AML-193 (cell line): ENCODE measurements at regions not wholly inside any gene's neighbourhood (a gene's known extent, or its start where the extent isn't known, plus 50 kb on each side); places are given as distances from the start of the nearest gene placed in this dataset.
"Not testable (repeated sequence)": the region's sequence is repeated elsewhere in the genome, so short reads cannot be mapped to it uniquely, and the experiment has no call there.

Experiments used
- DNase-seq, 2 experiments: peaks; one replicate each; lab custom pipeline; 2025; lab: John Stamatoyannopoulos, UW

DNA sequence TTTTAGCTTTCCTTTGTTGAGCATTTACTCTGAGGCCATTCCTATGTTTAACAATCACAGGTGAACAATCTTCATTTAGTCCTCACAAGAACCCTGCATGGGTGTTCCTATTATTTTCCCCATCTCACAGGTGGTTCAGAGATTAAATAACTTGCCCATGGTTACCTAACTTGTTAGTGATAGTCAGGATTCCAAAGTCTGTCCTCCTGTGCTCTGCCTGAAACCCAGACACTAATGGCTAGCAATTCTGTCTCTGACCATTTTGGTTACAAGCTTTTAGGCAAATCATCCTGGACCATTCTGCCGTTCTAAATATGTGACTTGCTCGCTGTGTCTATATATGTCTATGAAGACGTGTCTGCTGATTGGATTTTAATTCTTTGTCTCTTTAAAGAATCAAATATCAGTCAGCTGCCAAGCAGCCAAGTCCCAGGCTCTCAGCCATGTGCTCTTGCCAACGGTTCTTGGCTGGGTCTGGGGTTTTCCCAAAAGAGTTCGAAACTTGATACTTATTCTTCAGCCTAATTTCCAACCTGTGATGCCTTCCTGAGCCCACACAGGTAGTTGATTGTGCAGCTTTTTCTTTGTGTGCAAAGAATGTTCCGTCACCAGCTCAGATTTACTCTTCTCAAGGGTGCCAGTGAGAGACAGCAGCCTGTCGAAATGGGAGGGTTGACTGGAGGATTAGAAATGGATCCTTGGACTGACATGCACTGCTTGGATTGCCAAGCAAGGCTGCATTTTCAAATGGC lies 121.7 kb downstream of the NREP start:
- no peak for DNase-seq

DNA sequence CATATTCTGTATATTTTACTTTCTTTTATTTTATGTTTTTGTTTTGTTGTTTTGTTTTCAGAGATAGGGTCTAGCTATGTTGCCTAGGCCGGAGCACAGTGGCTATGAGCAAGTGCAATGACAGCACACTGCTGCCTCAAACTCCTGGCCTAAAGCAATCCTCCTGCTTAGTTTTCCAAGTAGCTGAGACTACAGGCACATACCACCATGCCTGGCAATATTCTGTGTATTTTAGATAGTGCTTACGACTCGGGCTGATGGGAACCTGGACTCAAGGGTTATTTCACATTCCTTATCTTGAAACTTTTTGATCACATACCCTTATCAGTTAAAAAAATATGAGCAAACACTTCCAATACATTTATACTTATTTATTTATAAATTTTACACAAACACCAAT lies 119.0 kb upstream of the STARD4 start:
- DNase-seq: no peak

DNA sequence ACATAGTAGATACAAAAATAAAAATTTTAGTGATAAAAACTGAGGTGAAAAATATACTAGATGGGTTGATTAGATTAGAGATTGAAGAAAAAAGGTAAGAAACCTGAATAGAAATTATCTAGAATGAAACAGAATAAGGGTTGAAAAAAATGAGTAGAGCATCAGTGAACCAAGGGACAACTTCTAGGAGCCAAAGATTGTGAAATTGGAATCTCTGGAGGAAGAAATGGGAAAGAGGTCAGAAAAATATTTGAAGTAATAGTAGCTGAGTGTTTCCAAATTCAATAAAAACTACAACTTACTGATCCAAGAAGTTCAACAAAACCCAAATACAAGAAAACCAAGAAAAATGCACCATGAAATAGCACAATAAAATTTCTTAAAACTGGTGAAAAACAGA lies 116.6 kb upstream of the STARD4 start:
- no peak for DNase-seq

DNA sequence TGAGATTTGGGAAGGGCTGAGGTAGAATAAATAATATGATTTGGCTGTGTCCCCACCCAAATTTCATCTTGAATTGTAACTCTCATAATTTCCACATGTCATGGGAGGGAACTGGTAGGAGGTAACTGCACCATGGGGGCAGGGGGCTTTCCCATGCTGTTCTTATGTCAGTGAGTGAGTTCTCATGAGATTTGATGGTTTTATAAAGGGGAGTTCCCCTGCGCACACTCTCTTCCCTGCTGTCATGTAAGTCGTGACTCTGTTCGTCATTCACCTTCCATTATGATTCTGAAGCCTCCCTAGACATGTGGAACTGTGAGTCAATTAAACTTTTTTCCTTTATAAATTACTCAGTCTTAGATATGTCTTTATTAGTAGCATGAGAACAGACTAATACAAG lies 115.5 kb upstream of the STARD4 start:
- no peak for DNase-seq

DNA sequence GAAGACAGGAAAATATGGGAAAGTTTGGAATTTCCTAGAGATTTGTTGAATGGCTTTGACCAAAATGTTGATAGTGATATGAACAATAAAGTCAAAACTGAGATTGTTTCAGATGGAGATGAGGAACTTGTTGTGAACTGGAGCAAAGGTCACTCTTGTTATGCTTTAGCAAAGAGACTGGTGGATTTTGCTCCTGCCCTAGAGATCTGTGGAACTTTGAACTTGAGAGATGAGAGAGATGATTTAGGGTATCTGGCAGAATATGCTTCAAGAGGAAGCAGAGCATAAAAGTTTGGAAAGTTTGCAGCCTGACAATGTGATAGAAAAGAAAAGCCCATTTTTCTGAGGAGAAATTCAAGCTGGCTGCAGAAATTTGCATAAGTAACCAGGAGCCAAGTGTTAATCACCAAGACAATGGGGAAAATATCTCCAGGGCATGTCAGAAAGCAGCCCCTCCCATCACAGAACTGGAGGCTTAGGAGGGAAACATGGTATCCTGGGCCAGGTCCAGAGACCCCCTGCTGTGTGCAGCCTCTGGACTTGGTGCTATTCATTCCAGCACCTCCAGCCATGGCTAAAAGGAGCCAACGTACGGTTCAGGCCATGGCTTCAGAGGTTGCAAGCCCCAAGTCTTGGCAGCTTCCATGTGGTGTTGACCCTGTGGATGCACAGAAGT lies 114.3 kb upstream of the STARD4 start:
- DNase-seq: no peak

DNA sequence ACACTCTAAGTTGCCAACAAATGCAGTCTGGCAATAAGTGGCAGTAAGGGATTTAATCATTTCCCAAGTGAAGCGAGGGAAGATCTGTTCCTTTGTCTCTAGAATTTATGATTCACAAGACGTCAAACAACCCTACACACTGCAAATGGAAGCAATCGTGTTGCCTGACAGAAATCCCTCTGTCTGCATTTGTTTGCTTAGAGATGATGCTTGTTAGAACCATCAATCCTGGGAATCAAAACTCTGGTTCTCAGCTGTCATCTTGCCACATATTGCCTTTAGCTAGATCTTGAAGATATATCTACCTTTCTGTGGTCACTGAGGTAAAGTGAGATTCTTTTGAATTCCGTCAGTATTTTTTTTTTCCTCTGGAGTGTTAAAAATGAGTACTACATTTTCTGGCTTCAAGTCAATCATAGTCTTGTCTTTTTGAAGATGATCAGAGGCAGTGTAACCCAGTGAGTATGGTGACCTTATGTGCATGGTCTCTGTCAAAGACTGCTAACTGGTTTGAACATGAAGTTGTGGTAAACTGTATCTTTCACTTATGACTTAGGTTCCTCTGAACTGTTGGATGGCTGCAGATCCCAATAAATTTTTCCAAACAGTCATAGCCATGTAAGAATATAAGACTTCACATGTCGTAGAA lies 106.4 kb upstream of the STARD4 start:
- no peak for DNase-seq

DNA sequence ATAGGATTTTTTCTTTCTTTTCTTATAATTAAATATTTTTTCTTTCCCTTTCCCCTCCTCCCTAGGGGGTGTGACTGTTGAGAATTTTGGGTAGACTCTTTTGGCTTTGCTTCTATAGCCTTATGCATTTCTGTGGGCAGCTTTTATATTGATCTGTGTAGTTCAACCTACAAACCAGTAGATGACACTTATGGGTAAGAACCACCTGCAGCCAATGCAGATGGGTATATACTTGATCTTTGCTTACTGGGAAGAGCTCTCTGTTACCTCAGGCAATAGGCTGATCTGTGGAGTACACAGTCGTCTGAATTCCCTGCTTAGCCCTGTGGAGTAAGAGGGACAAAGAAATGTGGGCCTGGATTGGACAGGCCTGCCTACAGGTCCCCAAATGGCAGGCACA lies 102.7 kb upstream of the STARD4 start:
- DNase-seq: no peak

DNA sequence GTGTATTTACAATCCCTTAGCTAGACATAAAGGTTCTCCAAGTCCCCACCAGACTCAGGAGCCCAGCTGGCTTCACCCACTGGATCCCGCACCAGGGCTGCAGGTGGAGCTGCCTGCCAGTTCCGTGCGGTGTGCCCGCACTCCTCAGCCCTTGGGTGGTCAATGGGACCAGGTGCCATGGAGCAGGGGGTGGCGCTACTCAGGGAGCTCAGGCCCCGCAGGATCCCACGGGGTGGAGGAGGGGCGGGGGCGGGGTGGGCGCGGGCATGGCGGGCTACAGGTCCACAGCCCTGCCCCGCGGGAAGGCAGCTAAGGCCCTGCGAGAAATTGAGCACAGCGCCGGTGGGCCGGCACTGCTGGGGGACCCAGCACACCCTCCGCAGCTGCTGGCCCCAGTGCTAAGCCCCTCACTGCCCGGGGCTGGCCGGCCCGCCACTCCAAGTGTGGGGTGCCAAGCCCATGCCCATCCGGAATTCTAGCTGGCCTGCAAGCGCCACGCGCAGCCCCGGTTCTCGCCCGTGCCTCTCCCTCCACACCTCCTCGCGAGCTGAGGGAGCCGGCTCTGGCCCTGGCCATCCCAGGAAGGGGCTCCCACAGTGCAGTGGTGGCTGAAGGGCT lies 99.8 kb upstream of the STARD4 start:
- not testable (repeated sequence) for DNase-seq

DNA sequence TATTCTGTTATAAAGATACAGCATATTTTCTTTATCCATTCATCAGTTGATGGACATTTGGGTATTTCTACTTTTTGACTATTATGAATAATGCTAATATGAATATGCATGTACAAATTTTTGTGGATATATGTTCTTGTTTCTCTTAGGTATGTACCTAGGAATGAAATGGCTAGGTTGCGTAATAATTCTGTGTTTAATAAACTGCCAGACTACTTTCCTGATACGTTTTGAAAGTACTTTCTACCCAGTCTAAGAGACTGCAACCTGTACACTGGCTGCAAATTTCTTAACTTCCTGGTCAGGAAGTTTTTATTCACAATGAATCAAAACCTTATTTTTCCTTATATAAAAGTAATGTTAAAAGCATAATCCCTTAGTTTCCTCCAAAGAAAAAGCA lies 93.9 kb upstream of the STARD4 start:
- DNase-seq: no peak

DNA sequence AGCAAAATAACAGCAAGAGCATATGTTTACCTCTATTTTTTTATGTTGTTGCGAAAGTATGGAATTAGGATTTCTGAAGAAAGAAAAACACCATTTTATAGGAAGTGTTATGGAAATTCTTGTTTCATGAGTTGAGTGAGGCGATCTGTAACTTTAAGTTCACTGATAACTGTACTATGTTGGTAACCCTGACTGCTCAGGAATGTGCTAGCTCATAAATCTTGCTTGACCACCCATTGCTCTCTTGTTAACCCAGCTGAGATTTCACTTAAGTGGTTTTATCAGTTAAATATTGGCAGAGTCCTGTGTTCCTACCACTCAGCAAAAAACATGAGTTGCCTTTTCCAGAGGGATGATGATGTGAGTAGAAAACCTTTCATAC lies 91.1 kb upstream of the STARD4 start:
- no peak for DNase-seq

DNA sequence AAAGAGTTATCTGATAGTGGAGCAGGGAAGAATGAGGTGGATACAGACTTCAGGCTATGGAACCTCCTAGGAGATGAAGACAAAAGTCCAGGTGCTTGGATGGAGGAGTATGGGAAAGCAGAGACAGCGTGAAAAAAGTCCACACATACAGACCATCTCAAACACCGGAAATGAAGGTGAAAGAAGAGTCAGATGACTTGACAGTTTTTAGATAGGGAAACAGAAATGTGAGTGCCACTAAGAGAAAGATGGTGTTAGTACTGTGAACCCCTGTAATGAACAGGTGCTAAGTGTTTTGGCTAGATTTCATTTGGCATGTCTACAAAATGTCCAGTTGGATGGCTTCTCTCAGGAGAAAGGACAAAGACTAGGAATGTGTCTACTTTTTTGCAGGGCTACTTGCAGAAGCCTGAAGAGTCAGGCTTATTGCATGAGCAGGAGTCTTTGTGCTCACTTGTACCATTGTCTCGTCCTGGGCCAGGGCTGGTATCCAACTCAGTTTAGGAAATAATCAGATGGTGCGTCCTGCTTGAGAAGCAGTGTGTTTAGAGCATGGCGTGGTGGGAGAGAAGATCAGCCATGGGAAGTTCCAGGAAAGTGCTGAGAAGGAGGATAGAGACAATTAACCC lies 90.6 kb upstream of the STARD4 start:
- no peak for DNase-seq

DNA sequence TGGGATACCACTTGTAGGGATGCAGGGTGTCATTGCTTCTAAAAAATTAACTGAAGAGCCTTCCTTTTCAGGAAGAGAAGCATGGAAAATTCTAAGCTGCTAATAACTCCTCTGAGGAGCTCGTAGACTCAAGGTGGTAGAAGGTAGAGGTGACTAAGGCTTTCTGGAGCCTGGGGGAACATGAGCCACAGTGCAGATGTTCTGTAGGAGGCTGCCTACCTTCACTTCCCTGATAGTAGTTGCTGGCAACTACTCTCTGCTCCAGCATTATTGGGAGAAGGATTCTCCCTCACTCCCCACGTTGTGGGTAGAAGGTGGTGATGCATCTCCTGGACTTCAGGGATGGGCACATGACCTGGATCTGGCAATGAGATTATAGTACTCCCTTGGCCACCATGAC lies 86.7 kb upstream of the STARD4 start:
- DNase-seq: no peak

DNA sequence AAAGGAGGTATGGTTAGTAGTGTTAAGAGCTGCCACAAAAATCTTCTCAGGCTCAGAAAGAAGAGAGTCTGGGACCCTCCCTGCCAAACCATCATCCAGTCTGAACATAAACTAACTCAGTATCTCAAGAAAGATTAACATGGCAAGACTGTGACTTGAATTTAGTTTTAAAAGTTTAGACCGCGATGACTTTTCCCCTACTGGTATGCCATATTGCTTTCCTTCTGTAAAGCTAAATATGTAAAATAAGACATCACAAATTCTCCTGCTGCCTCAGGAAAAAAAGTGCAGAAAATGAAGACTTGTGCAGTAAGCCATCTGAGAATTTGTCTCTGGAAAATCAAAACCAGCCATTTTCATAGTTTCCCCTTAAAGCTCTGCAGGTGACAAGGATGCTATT lies 85.2 kb upstream of the STARD4 start:
- no peak for DNase-seq

DNA sequence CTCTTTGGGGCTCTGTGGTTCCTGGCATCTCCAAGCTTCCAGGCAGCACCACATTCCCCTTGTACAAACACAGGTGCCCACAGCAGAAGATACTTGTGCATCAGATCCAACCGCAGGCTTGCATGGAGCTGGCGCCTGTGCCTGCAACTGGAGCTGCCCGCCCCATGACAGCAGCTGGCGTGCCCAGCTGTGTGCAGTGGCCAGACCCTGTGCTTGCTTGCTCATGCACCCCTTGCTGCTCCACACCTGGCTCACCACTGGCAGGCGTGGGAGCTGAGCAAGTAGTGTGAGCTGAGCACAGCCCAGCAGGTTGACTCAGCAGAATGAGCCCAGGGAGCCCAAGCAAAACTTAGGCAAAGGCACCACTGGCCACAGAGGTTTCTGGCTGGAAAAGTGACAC lies 84.4 kb upstream of the STARD4 start:
- no peak for DNase-seq

DNA sequence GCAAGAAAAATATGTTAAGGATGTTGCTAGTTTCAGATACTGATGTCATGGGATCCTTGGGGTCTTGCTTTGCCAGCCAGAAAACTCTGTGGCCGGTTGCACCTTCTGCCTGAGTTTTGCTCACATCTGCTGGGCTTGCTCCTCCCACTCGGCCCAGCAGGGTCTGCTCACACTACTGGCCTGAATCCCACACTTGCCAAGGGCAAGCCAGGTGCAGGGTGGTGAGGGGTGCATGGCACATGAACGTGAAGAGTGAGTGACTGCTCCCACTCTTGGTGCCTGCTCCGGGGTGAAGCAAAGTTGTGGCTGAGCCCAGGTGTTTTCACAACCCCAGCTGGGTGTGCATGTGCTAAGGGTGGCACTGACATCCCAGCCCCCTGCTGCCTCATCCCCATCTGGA lies 83.1 kb upstream of the STARD4 start:
- no peak for DNase-seq

DNA sequence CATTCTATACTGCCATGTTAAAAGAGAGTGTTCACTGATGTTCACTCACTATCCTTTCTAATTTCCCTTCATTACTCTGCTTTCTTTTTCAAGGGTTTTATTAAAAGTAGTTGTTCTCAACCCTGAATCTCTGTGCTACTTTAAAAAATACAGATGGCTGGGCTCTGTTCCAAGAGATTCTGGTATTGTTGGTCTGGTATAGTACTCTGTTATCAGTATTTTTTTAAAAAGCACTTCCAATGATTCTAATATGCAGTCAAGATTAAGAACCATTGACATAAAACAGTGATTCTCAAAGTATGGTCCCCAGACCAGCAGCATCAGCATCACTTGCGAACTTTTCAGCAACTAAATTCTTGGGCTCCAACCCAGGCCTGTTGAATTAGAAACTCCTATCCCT lies 77.0 kb upstream of the STARD4 start:
- DNase-seq: no peak

DNA sequence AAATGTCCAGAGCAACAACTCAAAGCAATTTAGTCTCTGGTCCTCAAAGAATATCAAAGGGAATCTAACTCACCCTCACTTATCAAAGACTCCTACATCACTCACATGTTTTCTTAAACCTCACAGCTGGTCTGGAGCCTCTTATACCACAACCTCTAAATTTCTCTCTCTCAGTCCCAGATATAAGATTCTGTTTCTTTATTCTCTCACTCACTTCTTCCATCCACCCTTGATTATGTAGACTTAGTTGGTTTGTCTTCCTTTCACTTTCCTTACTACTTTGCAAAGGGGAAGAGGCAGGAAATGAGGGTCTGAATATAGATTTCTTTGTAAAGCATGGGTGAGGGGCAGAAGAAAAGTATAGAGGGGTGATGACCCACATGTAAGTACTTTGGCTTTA lies 75.4 kb upstream of the STARD4 start:
- no peak for DNase-seq

DNA sequence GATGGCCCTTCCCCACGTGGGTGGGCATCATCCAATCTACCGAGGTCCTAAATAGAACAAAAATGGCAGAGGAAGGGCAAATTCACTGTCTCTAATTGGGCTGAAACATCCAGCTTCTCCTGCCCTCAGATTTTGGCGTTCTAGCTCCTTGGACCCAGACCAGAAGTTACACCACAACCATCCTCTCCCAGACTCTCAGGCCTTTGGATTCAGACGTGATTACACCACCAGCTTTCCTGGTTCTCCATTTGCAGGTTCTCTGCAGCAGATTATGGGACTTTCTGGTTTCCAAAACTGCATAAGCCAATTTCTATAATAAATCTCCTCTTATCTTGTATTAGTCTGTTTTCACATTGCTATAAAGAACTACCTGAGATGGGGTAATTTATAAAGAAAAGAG lies 73.6 kb upstream of the STARD4 start:
- no peak for DNase-seq

DNA sequence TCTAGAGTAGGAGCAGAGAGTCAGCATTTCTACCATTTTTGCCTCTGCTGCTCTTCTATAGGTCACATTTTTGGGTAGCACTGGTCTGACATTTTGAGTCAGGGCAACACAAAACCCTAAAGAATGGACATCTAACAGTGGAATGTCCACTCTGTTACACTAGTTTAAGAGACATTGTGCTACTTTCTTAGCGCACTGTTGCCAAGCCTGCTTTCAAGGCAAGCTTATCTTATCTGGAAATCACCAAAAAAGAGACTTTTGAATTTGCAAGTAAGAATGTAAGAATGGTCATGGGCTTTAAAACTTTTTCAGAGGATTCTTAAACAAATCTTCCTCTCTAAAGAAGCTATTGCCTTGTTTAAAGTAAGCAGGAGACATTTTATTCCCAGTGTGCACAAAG lies 73.0 kb upstream of the STARD4 start:
- no peak for DNase-seq

DNA sequence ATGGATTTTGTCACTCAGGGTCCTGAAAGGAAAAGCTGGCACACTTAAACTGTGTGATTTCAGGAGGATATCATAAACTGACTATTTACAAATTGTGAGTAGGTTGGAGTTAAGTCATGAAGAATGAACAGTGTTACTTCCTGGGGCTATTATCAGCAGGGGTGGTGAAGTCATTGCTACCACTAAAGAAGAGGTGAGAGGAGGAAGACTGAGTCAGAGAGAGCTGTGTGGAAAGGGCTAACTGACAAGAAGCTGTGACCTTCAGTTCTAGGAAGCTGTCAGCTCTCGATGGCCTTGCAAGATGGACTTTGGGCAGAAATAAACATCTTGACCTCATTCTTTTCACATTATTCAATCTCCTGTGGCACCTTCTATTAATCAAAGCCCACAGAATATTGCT lies 72.3 kb upstream of the STARD4 start:
- DNase-seq: peak; percentile 62 to 69

DNA sequence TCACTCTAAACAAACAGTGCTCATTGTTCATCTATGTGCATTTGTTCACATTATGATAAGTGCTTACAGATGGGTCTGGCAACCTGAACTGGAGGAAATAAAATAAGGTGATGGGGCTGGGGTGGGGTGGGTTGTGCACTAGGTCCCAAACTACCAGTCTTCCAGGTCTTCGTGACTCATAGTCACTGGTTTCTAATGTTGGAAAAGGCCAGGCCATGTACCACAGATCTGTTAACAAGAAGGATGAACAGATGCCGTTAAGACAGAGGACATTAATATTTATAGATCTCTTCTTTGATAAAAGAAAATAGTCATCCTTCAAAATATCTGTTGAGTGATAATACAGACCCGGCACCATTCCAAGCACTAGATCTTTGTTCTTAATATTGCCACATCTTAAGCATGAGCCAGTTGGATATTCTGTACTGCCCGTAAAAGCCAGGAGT lies 71.4 kb upstream of the STARD4 start:
- DNase-seq: no peak

DNA sequence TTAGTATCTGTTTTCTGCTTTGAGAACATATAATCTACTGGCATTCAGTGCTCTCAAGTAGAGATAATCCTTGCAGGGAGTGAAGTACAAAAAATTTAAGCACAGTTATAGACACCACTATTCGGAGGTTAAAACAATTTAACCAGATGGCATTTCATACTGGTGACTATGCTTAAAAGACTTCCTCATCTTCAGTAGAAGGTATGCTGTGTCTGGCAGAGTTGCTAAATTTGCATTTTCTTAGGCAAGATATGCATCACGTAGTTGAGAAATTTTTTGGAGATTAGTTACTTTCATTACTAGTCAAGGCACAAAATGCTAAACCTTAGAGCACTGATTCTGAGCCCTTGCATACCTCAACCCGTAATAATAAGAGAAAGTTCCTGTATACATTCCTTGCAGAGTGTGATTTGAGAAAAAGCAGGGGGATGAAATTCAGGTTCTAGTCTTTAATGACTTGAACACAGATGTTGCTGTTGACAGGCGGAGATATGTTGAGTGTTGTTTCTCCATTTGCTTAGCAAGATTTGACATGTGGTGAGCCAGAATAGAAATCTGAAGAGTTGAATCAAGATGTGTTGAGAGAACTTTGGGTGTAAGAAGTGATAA lies 70.8 kb upstream of the STARD4 start:
- peak; percentile 82 to 87 for DNase-seq
